GM18511 (cell line): ENCODE measurements at regions not wholly inside any gene's neighbourhood (a gene's known extent, or its start where the extent isn't known, plus 50 kb on each side); places are given as distances from the start of the nearest gene placed in this dataset.

Experiments
- ATAC-seq: cut with Tn5 transposase; IDR thresholded peaks from one replicate; pipeline ENCODE4 v1.9.1; 2021; ENCODE audit warnings: mild to moderate bottlenecking, moderate library complexity; ENCODE audit not compliant: unreplicated experiment

DNA sequence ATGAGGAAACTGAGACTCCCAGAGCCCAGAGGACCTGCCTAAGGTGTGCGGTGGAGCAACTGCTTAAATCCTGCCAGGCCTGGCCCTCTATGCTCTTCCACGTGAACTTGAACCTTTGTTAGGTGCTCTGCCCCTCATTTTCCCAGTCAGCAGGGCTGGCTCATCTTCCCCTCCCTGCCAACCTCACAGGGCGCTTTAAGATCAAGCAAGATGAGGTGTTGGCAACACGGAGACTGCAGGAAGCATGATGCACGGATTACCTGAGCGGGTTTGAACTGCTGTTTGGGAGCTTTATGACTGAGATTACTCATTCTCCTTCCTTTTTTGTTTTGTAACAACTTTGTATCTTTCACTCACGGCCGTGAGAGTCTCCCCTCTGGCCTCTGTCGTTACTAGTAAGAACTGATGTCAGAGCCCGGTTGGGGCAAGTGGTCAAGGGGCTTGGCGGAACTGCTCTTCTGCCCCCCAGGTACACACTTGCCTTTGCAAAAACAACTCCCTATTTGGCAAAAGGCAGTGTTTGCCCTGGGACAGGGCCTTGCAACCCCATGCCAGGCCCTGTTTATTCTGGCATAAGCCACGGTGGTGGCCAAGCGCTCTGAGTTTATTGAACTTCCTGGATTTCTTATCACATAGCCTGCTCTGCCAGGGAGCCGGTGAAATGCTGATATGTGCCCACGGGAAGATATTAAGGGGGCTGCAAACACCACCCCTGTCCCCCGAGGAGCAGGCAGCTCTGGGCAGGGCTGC is 127.8 kb downstream of the INHBB start:
- ATAC-seq = no peak

DNA sequence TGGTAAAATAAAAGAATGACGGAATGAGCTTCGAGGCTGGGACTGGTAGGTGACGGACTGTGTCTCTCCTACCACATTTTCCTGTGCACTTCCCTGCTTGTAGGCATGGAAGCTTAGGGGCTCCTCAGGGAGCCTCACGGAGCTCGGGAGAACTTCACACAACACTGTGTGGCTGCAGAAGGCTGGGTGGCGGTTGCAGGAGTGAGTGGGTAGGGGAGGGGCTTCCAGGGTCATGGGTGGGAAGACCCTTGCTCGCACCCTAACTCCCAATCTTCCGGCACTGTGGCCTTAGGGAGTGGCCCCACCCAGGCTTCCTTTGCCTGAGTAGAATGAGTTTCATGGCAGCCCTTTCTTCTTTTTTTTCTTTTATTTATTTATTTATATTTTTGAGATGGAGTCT is 128.6 kb downstream of the INHBB start:
- no peak for ATAC-seq

DNA sequence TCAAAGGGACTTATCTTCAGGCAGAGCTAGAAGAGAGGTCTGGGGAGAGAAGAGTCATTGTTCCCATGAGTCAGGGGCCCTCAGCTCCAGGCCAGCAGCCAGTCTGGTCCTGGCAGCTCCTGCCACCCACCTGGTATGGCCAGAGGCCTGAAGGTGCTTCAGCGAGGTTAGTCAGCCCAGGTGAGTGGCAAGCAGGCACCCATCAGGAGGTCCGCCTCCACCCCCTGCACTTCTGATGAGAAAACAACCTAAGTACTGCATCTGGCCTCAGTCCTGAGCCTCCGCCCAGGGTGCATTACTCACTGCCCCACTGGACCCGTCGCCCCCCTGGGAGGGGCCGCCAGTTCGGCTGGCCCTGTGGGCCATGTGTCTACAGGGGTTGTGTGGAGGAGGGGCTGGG is 130.2 kb downstream of the INHBB start:
- no peak for ATAC-seq

DNA sequence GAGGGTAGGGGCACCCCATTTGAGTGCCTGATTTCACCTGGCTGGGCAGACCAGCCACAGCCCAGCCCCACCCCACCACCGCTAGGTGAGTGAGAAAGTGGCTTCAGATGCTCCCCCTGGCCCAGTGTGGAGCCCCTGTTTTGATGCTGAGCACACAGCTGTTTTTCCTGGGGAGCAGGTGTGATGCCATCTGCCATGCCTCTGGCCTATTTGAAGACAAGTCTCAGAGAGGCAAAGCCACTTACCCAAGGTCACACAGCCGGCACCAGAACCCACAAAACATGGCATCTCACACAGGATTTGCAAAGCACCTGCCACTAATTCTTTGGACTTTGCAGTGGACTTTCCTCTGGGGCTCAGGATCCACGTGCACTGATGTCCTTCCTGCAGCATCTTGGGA is 131.3 kb downstream of the INHBB start:
- ATAC-seq = no peak

DNA sequence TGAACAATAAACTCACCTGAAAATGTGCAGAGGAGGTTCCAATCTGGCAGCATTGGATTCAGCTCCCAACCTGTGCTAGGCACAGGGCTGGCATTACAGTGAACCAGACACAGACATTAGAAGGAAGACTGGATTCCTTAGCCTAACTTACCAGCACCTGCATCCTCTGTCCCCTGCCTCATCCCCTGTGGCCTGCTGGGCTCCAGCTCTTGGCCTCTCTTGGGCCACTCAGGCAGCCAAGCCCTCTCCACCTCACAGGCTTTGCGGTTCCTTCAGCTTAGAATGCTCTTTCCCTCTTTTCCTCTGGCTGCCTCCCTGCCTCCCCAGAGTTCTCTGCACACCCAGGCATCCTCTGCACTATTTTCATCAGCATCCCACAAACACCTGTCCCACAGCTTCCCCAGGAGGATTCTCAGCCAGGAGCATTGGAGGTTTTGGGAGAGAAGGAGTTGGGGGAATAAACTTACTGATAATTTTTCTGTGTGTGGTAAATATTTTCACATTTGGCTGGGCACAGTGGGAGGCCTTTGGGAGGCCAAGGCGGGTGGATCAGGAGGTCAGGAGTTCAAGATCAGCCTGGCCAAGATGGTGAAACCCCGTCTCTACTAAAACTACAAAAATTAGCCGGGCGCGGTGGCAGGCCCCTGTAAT is 132.0 kb downstream of the INHBB start:
- ATAC-seq = no peak

DNA sequence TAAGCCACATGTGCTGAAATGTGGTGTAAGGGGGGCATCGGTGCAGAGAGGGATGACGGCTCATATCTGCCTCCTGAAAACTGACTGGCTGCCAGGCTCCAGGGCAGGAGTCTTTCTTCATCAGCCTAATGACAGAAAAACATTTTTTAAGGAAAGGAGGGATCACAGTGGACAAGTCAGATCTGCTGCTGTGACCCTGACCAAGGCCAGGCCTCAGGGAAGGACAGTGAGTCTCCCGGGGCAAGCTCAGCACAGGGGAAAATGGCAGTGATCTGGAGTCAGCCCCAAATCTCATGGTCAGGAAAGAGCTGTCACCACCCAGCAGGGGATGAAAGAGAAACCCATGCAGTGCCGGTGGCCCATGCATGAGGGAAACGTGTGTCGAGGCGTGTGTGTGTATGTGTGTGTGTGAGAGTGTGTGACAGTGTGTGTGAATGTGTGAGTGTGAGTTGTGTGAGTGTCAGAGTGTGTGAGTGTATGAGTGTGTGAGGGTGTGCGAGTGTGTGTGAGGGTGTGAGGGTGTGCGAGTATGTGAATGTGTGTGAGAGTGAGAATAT is 134.5 kb downstream of the INHBB start:
- no peak for ATAC-seq

DNA sequence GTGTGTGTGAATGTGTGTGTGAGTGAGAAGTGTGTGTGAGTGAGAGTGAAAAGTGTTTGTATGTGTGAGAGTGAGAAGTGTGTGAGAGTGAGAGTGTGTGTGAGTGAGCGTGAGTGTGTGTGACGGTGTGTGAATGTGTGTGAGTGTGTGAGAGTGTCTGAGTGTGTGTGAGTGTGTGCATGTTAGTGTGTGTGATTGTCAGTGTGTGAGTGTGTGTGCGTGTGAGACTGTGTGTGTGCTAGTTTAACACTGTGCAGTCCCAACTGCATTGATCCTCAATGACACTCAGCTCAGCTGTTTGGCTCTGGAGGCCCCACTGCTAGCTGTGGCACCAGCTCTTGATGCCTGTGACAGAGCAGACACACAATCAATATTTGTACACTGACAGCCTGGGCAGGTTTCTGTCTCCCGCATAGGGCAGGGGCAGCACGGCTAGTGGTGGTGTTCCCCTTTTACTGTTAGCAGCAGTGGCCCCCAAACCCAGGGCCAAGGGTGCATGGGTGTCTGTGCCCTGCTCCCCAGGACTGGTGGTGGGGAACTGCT is 135.0 kb downstream of the INHBB start:
- ATAC-seq = no peak

DNA sequence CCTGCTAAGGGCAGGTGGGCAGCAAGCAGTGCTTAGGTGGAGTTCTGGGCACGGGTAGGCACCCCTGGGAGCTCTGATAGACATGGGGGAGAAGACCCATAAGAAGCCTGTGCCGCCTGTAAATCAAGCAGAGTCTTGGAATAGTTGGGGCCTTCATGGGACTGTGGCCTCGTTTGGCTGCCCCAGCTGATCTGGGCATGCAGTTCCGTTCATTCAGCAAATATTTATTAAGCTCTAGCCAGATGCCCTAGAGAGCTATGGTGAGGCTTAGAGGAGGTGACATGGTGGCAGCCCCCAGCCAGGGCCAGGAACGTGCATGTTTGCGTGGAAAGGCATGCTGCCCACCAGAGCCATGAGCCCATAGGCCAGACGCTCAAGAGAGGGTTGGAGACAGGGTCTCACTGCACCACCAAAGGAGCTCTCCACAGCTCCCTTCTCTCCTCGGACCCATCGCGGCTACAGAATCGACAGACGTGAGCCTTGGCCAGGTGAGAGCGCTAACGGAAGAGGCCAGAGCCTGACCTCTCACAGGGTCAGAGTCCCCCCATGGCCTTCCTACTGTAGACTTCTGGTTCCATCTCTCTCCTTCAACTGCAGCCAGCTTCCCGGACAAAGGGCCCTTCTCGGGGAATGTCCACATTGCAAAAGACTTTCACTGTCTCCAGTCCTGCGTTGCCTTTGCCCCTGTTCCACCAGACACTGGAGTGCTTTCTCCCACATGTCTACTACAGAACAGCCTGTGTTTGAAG is 135.7 kb downstream of the INHBB start:
- ATAC-seq = no peak

DNA sequence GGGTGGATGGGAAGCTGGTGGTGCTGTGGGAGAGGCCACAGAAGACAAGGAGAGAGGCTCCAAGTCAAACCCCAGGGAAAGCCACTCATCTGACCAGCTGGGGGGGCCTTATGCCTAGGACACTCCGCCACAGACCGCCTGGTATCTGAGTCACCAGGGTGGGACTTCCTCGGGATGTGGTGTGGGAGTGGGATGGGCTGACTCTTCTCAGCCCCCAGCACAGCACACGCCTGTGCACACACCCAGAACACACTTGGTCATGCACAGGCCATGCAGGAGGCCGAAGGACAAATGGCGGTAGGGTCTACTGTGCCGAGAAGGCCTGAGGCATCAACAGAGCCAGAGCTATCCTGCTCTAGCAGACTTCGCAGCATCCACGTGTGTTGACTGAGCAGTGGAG is 136.4 kb downstream of the INHBB start:
- no peak for ATAC-seq

DNA sequence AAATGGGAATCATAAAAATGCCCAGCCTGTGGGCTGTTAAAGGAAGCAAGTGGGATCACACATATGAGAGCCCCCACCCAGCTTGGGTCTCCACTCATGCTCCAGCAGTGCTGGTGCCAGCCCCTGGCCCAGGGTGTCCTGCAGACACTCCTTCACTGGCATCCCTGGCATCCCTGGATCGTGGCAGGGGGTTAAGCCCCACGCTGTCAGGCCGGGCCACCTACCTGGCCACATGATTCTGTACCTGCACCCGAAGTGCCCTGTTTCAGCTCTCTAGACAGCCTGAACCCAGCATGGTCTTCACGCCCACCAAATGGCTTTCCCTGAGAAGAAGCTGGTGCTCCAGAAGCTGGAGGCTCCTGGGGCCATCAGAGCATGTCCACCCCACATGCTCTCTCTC is 137.4 kb downstream of the INHBB start:
- no peak for ATAC-seq

DNA sequence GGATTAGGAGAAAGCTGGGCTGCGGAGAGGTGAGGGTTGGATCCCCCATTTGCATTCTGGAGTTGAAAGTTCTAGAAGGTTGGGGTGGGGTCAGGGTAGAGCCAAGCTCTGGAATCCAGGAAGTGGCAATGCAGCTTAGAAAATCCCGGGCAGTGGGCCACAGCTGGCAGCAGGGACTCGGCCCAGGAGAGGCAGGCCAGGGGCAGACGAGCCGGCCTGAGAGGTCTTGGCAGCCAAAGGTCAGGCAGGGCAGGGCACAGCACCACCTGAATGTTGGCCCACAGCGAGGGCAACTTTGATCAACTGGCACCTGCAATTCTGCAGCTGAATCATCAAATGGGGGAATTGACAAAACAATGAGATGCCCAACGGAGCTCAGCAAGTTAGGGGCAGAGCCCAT is 139.2 kb downstream of the INHBB start:
- no peak for ATAC-seq

DNA sequence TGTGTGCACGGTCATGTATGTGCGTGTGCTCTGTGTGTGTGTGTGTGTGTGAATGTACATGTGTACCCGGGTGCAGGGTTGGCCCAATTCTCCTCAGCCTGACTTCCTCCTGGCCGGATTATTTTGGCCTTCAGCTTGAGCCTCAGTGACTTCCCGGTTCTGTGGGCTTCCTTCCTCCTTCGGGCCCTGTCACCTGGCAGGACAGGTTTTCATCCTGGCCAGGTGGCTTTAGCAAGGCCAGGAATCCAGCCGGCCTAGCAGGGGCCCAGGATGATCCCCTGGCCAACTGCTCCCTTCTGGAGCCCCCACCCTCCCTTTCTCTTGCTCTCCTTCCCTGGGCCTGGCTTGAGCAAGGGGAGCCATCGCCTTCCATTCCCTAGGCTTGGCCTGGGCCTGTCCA is 140.5 kb downstream of the INHBB start:
- no peak for ATAC-seq

DNA sequence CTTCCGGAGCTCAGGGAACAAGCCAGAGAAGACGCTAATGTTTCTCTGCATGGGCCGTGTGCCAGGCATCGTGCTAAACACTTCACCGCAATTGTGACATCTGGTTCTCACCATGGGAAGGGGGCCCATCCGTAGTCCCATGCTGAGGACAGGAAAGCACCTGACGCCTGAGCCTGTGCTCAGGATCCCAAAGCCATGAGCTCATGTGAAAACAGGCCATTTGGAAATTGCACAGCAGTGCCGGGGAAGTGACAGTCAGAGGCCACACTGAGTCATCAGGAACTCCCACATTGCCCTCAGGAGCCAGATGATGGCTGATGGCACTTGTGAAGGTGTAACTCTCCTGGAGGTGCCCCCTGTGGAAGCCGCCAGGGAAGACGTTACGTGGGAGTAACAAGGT is 141.0 kb downstream of the INHBB start:
- ATAC-seq = no peak

DNA sequence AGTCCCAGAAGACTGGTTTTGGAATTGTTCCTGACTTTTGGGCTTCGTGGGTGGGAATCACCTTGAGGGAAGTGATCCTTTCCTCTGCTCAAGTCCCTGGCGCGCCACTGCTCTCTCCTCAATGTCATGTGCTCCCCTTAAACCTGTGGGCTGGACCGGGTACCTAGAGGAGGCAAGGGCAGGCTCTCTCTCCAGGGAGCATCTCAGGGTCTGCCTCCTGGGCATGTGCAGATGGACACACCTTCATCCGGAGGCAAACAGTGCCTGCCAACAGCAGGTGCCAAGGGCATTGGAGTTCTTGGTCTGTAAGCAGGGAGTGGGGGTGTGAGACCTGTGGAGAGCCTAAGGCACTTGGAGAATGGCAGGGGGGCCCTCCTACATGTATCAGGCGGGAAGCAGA is 142.6 kb downstream of the INHBB start:
- ATAC-seq = no peak

DNA sequence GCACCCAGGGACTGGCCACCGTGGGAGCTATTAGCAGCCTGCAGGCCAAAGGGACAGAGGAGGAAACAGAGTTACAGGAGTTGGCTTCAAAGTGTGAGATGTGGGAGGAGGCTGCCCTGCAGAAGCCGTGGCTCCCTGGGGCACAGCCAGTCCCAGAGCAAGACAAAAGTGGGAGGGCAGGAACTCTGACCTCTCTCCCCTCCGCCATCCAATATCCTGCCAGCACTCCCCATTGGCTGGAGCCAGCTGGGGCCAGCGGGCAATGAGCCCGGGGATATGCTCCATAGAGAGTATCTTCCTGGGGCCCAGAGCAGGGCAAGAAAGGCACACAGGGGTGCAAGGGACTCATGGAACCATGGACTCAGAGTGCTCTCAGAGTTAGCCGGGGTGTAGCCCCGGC is 143.1 kb downstream of the INHBB start:
- no peak for ATAC-seq

DNA sequence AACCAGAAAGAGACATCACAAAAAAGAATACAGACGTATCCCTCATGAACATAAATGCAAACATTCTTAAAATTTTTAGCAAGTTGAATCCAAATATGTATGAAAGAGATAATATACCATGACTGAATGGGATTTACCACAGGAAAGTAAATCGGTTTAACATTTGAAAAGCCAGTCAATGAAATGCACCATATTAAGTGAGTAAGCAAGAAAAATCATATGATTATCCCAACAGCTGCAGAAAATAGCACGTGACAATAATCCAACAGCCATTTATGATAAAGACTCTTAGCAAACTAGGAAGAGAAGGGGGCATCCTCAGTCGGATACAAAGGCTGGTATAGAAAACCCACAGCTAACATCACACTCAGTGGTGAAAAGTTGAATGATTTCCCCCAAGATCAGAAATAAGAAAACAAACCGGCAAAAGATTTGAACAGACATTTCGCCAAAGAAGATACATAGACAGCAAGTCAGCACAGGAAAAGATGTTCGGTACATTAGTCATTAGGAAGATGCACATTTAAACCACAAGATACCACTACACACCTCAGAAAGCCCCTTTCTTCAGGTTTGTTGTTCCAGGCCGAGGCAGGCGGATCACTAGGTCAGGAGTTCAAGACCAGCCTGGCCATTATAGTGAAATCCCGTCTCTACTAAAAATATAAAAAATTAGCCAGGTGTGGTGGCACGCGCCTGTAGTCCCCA is 144.3 kb downstream of the INHBB start:
- no peak for ATAC-seq

DNA sequence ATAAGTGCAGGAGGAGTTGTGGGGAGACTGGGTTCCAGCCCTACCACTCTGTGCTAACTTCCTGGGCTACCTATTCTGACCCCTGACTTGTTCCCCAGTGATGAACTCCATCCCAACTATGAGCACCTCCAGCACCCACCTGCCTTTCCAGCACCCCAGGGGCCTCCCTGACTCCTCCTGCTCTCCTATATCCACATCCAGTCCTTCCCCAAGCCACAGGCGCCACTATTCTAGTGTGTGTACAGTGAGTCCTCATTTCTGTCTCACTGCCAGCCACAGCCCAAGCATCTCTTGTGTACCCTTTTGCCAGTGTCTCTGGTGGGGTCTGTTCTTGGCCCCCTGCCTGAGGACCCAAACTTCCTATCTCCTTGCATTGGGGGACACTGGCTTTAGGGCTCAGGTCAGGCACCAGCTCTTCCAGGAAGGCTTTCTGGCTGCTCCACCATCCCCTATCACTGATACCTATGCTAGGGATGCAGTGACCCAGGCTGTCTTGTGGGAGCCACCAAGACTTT is 145.2 kb downstream of the INHBB start:
- no peak for ATAC-seq

DNA sequence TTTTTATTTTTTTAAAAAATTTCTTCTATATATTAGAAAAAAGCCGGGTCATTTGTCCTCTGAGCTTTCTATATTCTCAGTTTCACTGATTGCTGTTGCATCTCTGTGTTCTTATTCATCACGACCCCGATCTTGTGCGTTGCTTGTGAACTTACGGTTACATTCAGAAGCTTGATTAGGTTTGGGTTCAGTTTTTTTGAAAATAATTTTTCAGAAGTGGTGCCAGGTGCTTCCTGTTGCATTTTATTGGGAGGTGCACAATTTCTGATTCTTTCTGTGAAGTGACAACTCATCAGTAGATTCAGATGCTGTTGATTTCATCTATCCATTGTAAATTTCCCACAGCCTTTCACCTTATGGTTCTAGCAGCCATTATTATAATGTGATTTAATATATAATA is 147.3 kb downstream of the INHBB start:
- ATAC-seq = no peak

DNA sequence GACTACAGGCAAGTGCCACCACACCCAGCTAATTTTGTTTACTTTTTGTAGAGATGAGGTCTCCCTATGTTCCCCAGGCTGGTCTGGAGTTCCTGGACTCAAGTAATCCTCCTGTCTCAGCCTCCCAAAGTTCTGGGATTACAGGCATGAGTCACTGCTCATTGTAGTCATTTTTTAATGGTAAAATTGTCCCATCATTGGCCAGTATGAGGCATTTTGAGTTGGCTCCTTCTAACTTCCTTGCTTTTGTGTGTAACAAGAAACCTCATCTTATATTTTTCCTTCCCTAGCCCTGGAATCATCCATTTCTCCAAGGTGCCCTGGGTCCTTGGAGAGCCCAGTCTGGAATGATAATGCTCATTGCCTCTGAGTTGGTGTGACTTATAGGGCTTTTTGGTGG is 148.5 kb downstream of the INHBB start:
- no peak for ATAC-seq

DNA sequence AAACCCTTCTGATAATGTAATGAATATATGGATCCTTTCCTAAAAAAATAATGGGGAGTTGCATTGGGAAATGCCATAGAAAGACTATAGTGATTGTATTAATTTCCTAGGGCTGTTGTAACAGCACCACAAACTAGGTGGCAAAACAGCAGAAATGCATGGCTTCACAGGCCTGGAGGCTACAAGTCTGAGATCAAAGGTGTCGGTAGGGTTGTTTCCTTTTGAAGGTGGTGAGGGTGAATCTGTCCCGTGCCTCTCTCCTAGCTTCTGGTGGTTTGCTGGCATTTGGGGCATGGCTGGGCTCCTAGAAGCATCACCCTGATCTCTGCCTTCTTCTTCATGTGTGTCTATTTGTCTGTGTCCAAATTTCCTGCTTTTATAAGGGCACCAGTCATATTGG is 149.7 kb downstream of the INHBB start:
- no peak for ATAC-seq

DNA sequence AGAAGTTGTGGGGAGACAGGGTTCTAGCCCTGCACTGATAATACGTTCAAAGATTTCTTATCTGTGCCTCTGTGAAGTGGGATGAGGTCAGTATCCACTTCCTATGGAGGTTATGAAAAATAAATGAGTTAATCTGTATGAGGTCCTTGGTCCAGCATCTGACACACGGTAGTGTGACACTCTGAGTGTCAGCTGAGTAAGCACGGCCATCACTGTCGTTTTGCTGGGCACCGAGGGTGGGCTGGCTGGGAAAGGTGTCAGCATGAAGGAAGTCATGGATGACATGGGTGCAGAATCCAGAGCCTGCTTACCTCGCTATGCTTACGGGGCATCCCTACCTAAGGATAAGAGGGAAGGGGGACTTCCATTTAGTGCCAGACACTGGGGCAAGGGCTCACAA is 150.3 kb downstream of the INHBB start:
- ATAC-seq = no peak
